ENCODE measurements at regions not wholly inside any gene's neighbourhood (a gene's known extent, or its start where the extent isn't known, plus 50 kb on each side); places are given as distances from the start of the nearest gene placed in this dataset.

- no peak for TF ChIP-seq CTCF (IDR thresholded peaks at IDR 0.05)
- no peak for TF ChIP-seq EZH2 (IDR thresholded peaks at IDR 0.05)
These were observed 134.6 kb upstream of the KBTBD8 start for GRCh38 chr3:66863205-66864111.

Measured in neural progenitor cell (in vitro differentiated cells).